WTC11 (cell line): ENCODE measurements at regions not wholly inside any gene's neighbourhood (a gene's known extent, or its start where the extent isn't known, plus 50 kb on each side); places are given as distances from the start of the nearest gene placed in this dataset.
"Not testable (repeated sequence)": the region's sequence is repeated elsewhere in the genome, so short reads cannot be mapped to it uniquely, and the experiment has no call there.

Source experiments
- ATAC-seq: fragments of 200-7000 bp; cut with Tn5 transposase; 2 replicates; pipeline ENCODE4 v1.10.0; 2021; ENCODE audit warnings: mild to moderate bottlenecking, moderate library complexity
- CTCF ChIA-PET: fragments of 300-600 bp; sonication (Branson Sonifier 250); formaldehyde crosslinking; loops from one replicate; lab custom pipeline; 2021; ENCODE audit warnings: antibody characterized with exemption; lab: Charles Lee
- POLR2A ChIA-PET: fragments of 350-600 bp; sonication (Branson Sonifier 250); formaldehyde crosslinking; loops from one replicate; lab custom pipeline; 2021; ENCODE audit warnings: antibody characterized with exemption; lab: Charles Lee
- DNase-seq: peaks from one replicate; pipeline ENCODE4 v3.0.0; 2021; ENCODE audit warnings: low spot score
- H3K27ac Mint-ChIP-seq: 2 replicates; pipeline ENCODE4 v1.8.0; 2021; ENCODE audit warnings: mixed read lengths
- H3K27me3 Mint-ChIP-seq: 2 replicates; pipeline ENCODE4 v1.8.0; 2021; ENCODE audit warnings: low read depth, mild to moderate bottlenecking, moderate library complexity, mixed read lengths
- H3K36me3 Mint-ChIP-seq: 2 replicates; pipeline ENCODE4 v1.8.0; 2021; ENCODE audit warnings: mixed read lengths
- H3K4me1 Mint-ChIP-seq: 2 replicates; pipeline ENCODE4 v1.8.0; 2022; ENCODE audit warnings: mixed read lengths
- H3K4me3 Mint-ChIP-seq: 2 replicates; pipeline ENCODE4 v1.8.0; 2021; ENCODE audit warnings: mild to moderate bottlenecking, moderate library complexity, mixed read lengths
- H3K9me3 Mint-ChIP-seq: 2 replicates; pipeline ENCODE4 v1.8.0; 2021; ENCODE audit warnings: mixed read lengths
- GABPB1 ChIP-seq: sonication (generic); formaldehyde crosslinking; IDR thresholded peaks from 2 replicates; pipeline ENCODE4 v1.8.1; 2023; ENCODE audit warnings: mild to moderate bottlenecking, missing genetic modification reagents
- GRHL2 ChIP-seq: fragments of 250-450 bp; sonication (Bioruptor Pico); IDR thresholded peaks from 2 replicates; pipeline ENCODE4 v1.8.0; 2022; ENCODE audit warnings: mild to moderate bottlenecking, moderate library complexity; ENCODE audit not compliant: insufficient replicate concordance, severe bottlenecking
- GTF2I ChIP-seq: fragments of 250-450 bp; sonication (Bioruptor Pico); conservative IDR thresholded peaks from 2 replicates; pipeline ENCODE4 v1.4.0; 2021; ENCODE audit warnings: mild to moderate bottlenecking
- MLX ChIP-seq: sonication (generic); formaldehyde crosslinking; IDR thresholded peaks from 2 replicates; pipeline ENCODE4 v1.8.1; 2023; ENCODE audit warnings: mild to moderate bottlenecking, missing genetic modification reagents, moderate library complexity
- NR1H2 ChIP-seq: sonication (generic); formaldehyde crosslinking; IDR thresholded peaks from 2 replicates; pipeline ENCODE4 v1.9.0; 2021; ENCODE audit warnings: mild to moderate bottlenecking, moderate library complexity, missing genetic modification reagents
- RORB ChIP-seq: fragments of 250-450 bp; sonication (Bioruptor Pico); IDR thresholded peaks from 2 replicates; pipeline ENCODE4 v1.9.0; 2021; ENCODE audit warnings: mild to moderate bottlenecking
- TEAD4 ChIP-seq: sonication (generic); formaldehyde crosslinking; IDR thresholded peaks from 2 replicates; pipeline ENCODE4 v1.8.0; 2022; ENCODE audit warnings: mild to moderate bottlenecking, missing genetic modification reagents
- USF1 ChIP-seq: sonication (generic); formaldehyde crosslinking; IDR thresholded peaks from 2 replicates; pipeline ENCODE4 v1.8.0; 2022; ENCODE audit warnings: mild to moderate bottlenecking, missing genetic modification reagents
- ZNF219 ChIP-seq: sonication (generic); formaldehyde crosslinking; IDR thresholded peaks from 2 replicates; pipeline ENCODE4 v1.8.0; 2023; ENCODE audit warnings: missing genetic modification reagents, mild to moderate bottlenecking, borderline replicate concordance
- ZNF263 ChIP-seq: sonication (generic); formaldehyde crosslinking; IDR thresholded peaks from 2 replicates; pipeline ENCODE4 v1.8.1; 2022; ENCODE audit warnings: low read depth, mild to moderate bottlenecking, moderate library complexity, missing genetic modification reagents
- TF ChIP-seq, protein P1 (sequence below): sonication (generic); formaldehyde crosslinking; IDR thresholded peaks from 2 replicates; pipeline ENCODE4 v1.8.0; 2023; ENCODE audit warnings: missing genetic modification reagents, mild to moderate bottlenecking, borderline replicate concordance
- TF ChIP-seq, protein P2 (sequence below): sonication (generic); formaldehyde crosslinking; IDR thresholded peaks from 2 replicates; pipeline ENCODE4 v1.8.1; 2022; ENCODE audit warnings: mild to moderate bottlenecking, moderate library complexity, missing genetic modification reagents
- TF ChIP-seq, protein P3 (sequence below): sonication (generic); formaldehyde crosslinking; IDR thresholded peaks from 2 replicates; pipeline ENCODE4 v1.8.0; 2022; ENCODE audit warnings: mild to moderate bottlenecking, missing genetic modification reagents
- TF ChIP-seq, protein P4 (sequence below): sonication (generic); formaldehyde crosslinking; IDR thresholded peaks from 2 replicates; pipeline ENCODE4 v1.8.1; 2023; ENCODE audit warnings: mild to moderate bottlenecking, missing genetic modification reagents

DNA sequence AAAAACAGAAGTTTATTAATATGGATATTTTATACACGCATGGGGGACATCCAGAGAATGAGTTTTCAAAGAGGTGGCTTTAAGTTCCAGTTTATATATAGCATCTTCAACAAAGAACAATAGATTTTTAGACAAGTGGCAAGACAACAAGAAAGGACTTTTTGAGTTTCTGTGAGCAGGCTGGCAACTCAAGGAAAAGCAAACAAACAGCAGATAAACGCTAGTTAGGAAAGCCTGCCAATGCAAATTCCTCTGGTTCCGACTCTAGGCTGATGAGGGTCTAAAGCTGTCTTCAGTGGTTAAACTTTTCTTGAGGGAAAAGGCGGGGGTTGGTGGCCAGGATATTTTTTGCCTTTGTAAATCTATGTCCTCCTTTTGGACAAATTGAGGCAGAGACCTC is 78.4 kb upstream of the EEA1 start (continued):
- no peak for TF ChIP-seq NR1H2
- TF ChIP-seq, protein P1, sequence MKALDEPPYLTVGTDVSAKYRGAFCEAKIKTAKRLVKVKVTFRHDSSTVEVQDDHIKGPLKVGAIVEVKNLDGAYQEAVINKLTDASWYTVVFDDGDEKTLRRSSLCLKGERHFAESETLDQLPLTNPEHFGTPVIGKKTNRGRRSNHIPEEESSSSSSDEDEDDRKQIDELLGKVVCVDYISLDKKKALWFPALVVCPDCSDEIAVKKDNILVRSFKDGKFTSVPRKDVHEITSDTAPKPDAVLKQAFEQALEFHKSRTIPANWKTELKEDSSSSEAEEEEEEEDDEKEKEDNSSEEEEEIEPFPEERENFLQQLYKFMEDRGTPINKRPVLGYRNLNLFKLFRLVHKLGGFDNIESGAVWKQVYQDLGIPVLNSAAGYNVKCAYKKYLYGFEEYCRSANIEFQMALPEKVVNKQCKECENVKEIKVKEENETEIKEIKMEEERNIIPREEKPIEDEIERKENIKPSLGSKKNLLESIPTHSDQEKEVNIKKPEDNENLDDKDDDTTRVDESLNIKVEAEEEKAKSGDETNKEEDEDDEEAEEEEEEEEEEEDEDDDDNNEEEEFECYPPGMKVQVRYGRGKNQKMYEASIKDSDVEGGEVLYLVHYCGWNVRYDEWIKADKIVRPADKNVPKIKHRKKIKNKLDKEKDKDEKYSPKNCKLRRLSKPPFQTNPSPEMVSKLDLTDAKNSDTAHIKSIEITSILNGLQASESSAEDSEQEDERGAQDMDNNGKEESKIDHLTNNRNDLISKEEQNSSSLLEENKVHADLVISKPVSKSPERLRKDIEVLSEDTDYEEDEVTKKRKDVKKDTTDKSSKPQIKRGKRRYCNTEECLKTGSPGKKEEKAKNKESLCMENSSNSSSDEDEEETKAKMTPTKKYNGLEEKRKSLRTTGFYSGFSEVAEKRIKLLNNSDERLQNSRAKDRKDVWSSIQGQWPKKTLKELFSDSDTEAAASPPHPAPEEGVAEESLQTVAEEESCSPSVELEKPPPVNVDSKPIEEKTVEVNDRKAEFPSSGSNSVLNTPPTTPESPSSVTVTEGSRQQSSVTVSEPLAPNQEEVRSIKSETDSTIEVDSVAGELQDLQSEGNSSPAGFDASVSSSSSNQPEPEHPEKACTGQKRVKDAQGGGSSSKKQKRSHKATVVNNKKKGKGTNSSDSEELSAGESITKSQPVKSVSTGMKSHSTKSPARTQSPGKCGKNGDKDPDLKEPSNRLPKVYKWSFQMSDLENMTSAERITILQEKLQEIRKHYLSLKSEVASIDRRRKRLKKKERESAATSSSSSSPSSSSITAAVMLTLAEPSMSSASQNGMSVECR (CRISPR knock-in tag), result no peak
- TF ChIP-seq, protein P2, sequence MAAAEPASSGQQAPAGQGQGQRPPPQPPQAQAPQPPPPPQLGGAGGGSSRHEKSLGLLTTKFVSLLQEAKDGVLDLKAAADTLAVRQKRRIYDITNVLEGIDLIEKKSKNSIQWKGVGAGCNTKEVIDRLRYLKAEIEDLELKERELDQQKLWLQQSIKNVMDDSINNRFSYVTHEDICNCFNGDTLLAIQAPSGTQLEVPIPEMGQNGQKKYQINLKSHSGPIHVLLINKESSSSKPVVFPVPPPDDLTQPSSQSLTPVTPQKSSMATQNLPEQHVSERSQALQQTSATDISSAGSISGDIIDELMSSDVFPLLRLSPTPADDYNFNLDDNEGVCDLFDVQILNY, result no peak

DNA sequence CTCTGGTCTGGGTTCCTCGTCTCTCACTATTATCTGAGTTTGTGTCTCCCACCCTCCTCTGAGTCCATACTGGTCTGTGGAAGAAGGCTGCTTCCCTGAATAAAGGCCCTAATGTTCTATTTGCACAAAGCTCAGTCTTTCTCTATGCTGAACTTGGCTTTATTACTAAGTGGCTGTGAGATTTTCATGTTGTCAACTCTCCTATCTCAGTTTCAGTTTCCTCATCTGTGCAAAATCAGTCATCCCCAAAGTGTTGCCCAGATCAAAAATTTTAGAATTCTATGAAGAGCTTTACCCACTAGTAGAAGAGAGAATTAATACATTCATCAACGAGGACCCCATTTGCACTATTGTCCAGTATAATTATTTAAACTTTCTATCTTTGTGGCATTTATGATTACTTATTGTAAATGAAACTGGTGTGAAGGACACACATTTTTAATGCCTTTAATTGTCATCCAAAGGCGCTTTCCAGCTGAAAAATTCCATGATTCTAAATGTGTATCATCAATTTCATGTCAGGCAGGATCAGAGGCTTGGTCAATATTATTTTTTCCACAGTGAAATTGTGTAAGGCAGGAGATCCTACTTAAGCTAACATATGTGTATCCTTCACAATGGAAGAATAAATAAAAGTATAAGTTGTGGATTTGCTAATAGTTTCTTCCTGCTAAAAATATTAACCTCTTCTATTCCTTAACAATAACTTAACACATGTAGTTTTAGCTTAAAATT is 79.1 kb upstream of the EEA1 start:
- Mint-ChIP-seq H3K4me1 (peaks cover 27% of the 10 kb centered on the region), H3K27ac (no peak overlapping the region), H3K36me3 (no peaks in the 10 kb centered on the region), H3K27me3 (no peaks in the 10 kb centered on the region), H3K4me3 (no peak overlapping the region), H3K9me3 (no peaks in the 10 kb centered on the region)
- TF ChIP-seq GABPB1 (no peak), GTF2I (CRISPR knock-in tag) (no peak), RORB (CRISPR knock-in tag) (no peak), ZNF263 (CRISPR knock-in tag) (no peak), ZNF219 (no peak), USF1 (CRISPR knock-in tag) (no peak), GRHL2 (CRISPR knock-in tag) (no peak), MLX (no peak), TEAD4 (CRISPR knock-in tag) (no peak)
- TF ChIP-seq, protein P3, sequence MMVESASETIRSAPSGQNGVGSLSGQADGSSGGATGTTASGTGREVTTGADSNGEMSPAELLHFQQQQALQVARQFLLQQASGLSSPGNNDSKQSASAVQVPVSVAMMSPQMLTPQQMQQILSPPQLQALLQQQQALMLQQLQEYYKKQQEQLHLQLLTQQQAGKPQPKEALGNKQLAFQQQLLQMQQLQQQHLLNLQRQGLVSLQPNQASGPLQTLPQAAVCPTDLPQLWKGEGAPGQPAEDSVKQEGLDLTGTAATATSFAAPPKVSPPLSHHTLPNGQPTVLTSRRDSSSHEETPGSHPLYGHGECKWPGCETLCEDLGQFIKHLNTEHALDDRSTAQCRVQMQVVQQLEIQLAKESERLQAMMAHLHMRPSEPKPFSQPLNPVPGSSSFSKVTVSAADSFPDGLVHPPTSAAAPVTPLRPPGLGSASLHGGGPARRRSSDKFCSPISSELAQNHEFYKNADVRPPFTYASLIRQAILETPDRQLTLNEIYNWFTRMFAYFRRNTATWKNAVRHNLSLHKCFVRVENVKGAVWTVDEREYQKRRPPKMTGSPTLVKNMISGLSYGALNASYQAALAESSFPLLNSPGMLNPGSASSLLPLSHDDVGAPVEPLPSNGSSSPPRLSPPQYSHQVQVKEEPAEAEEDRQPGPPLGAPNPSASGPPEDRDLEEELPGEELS (CRISPR knock-in tag), result no peak
- TF ChIP-seq, protein P4, sequence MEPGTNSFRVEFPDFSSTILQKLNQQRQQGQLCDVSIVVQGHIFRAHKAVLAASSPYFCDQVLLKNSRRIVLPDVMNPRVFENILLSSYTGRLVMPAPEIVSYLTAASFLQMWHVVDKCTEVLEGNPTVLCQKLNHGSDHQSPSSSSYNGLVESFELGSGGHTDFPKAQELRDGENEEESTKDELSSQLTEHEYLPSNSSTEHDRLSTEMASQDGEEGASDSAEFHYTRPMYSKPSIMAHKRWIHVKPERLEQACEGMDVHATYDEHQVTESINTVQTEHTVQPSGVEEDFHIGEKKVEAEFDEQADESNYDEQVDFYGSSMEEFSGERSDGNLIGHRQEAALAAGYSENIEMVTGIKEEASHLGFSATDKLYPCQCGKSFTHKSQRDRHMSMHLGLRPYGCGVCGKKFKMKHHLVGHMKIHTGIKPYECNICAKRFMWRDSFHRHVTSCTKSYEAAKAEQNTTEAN, result no peak
- POLR2A ChIA-PET, result no interaction called here
- no peak for ATAC-seq
- CTCF ChIA-PET, result interaction anchor here (1.0 to 1.1 kb wide), 2 partner anchors 21 to 53 kb away, joined by 4 to 6 read pairs; no protein-coding TSS in a partner anchor
- DNase-seq, result no peak

DNA sequence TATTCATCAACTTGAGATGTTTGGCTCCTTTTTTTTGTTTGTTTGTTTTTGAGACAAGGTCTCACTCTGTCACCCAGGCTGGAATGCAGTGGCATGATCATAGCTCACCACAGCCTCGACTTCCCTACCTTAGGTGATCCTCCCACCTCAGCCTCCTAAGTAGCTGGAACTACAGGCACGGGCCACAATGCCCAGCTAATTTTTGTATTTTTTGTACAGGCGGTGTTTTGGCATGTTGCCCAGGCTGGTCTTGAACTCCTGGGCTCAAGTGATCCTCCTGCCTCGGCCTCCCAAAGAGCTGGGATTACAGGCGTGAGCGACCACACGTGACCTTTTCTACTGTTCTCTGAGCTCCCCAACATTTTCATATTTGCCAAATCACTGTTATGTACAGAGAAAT is 79.8 kb upstream of the EEA1 start:
- H3K27me3 Mint-ChIP-seq, H3K36me3 Mint-ChIP-seq, H3K9me3 Mint-ChIP-seq, H3K27ac Mint-ChIP-seq, H3K4me3 Mint-ChIP-seq, DNase-seq, ATAC-seq: not testable (repeated sequence)
- CTCF ChIA-PET, result interaction anchor here (1.1 kb wide), 1 partner anchor 52 kb away, joined by 4 read pairs; no protein-coding TSS in a partner anchor
- POLR2A ChIA-PET, result interaction anchor here (0.6 kb wide), 1 partner anchor 345 kb away, joined by 9 read pairs; no protein-coding TSS in a partner anchor
- peaks cover 21% of the 10 kb centered on the region for H3K4me1 Mint-ChIP-seq
